ENCODE measurements at regions not wholly inside any gene's neighbourhood (a gene's known extent, or its start where the extent isn't known, plus 50 kb on each side); places are given as distances from the start of the nearest gene placed in this dataset.
"Not testable (repeated sequence)": the region's sequence is repeated elsewhere in the genome, so short reads cannot be mapped to it uniquely, and the experiment has no call there.

- not testable (repeated sequence) for H3K9me3 ChIP-seq (ENCODE audit: insufficient read depth, low read depth, low read length); H3K79me2 ChIP-seq (ENCODE audit: insufficient read depth, low read length); H3K36me3 ChIP-seq (ENCODE audit: insufficient read depth, low read length); H3K27me3 ChIP-seq (ENCODE audit: insufficient read depth, low read length); FAIRE-seq; H3K4me2 ChIP-seq (ENCODE audit: low read length); H3K36me3 Mint-ChIP-seq (ENCODE audit: low read depth, unreplicated experiment); H3K4me1 Mint-ChIP-seq (ENCODE audit: low read depth, unreplicated experiment); H3K27me3 Mint-ChIP-seq (ENCODE audit: low read depth, unreplicated experiment); H3K4me3 Mint-ChIP-seq (ENCODE audit: unreplicated experiment); H3K27ac Mint-ChIP-seq (ENCODE audit: unreplicated experiment); H3K4me3 ChIP-seq (ENCODE audit: insufficient read depth, low read depth, low read length); H4K20me1 ChIP-seq (ENCODE audit: insufficient read depth, low read length); H2AFZ ChIP-seq (ENCODE audit: low read depth, low read length); H3K9ac ChIP-seq (ENCODE audit: low read length); DNase-seq (ENCODE audit: low read depth); H3K9me3 Mint-ChIP-seq (ENCODE audit: unreplicated experiment); H3K27ac ChIP-seq (ENCODE audit: low read depth, low read length); H3K4me1 ChIP-seq (ENCODE audit: insufficient read depth, low read length)
Observed at GRCh38 chr9:38896404-38896803, 176.5 kb upstream of the FAM240B start.

GRCh38 chr9:38895227-38895626 lies 175.3 kb upstream of the FAM240B start:
- H3K27me3 Mint-ChIP-seq (ENCODE audit: low read depth, unreplicated experiment); H3K27ac Mint-ChIP-seq (ENCODE audit: unreplicated experiment); H3K4me3 Mint-ChIP-seq (ENCODE audit: unreplicated experiment); DNase-seq (ENCODE audit: low read depth); H3K9ac ChIP-seq (ENCODE audit: low read length); H3K27me3 ChIP-seq (ENCODE audit: insufficient read depth, low read length); H3K9me3 ChIP-seq (ENCODE audit: insufficient read depth, low read depth, low read length); H3K4me2 ChIP-seq (ENCODE audit: low read length); H4K20me1 ChIP-seq (ENCODE audit: insufficient read depth, low read length); H3K27ac ChIP-seq (ENCODE audit: low read depth, low read length); H3K79me2 ChIP-seq (ENCODE audit: insufficient read depth, low read length); H3K9me3 Mint-ChIP-seq (ENCODE audit: unreplicated experiment); H3K4me3 ChIP-seq (ENCODE audit: insufficient read depth, low read depth, low read length); H3K36me3 ChIP-seq (ENCODE audit: insufficient read depth, low read length); H3K36me3 Mint-ChIP-seq (ENCODE audit: low read depth, unreplicated experiment); H3K4me1 ChIP-seq (ENCODE audit: insufficient read depth, low read length); FAIRE-seq; H2AFZ ChIP-seq (ENCODE audit: low read depth, low read length); H3K4me1 Mint-ChIP-seq (ENCODE audit: low read depth, unreplicated experiment): not testable (repeated sequence)

GRCh38 chr9:38892539-38893232 lies 172.8 kb upstream of the FAM240B start:
- not testable (repeated sequence) for H3K4me1 Mint-ChIP-seq (ENCODE audit: low read depth, unreplicated experiment); H3K4me3 Mint-ChIP-seq (ENCODE audit: unreplicated experiment); H3K4me2 ChIP-seq (ENCODE audit: low read length); H3K9me3 ChIP-seq (ENCODE audit: insufficient read depth, low read depth, low read length); H3K36me3 ChIP-seq (ENCODE audit: insufficient read depth, low read length); H3K9ac ChIP-seq (ENCODE audit: low read length); FAIRE-seq; H3K9me3 Mint-ChIP-seq (ENCODE audit: unreplicated experiment); H3K27ac ChIP-seq (ENCODE audit: low read depth, low read length); H3K79me2 ChIP-seq (ENCODE audit: insufficient read depth, low read length); H2AFZ ChIP-seq (ENCODE audit: low read depth, low read length); H3K4me3 ChIP-seq (ENCODE audit: insufficient read depth, low read depth, low read length); H3K4me1 ChIP-seq (ENCODE audit: insufficient read depth, low read length); H3K27me3 Mint-ChIP-seq (ENCODE audit: low read depth, unreplicated experiment); H3K27me3 ChIP-seq (ENCODE audit: insufficient read depth, low read length); H3K27ac Mint-ChIP-seq (ENCODE audit: unreplicated experiment); DNase-seq (ENCODE audit: low read depth); H3K36me3 Mint-ChIP-seq (ENCODE audit: low read depth, unreplicated experiment); H4K20me1 ChIP-seq (ENCODE audit: insufficient read depth, low read length)

GRCh38 chr9:38886076-38886475 lies 166.1 kb upstream of the FAM240B start:
- H3K27me3 ChIP-seq (ENCODE audit: insufficient read depth, low read length); H3K9me3 ChIP-seq (ENCODE audit: insufficient read depth, low read depth, low read length); H3K4me1 ChIP-seq (ENCODE audit: insufficient read depth, low read length); H3K36me3 Mint-ChIP-seq (ENCODE audit: low read depth, unreplicated experiment); H3K36me3 ChIP-seq (ENCODE audit: insufficient read depth, low read length); H3K27me3 Mint-ChIP-seq (ENCODE audit: low read depth, unreplicated experiment); H3K9me3 Mint-ChIP-seq (ENCODE audit: unreplicated experiment); H3K79me2 ChIP-seq (ENCODE audit: insufficient read depth, low read length); H3K27ac ChIP-seq (ENCODE audit: low read depth, low read length); H2AFZ ChIP-seq (ENCODE audit: low read depth, low read length); FAIRE-seq; H4K20me1 ChIP-seq (ENCODE audit: insufficient read depth, low read length); H3K9ac ChIP-seq (ENCODE audit: low read length); DNase-seq (ENCODE audit: low read depth); H3K4me1 Mint-ChIP-seq (ENCODE audit: low read depth, unreplicated experiment); H3K4me3 ChIP-seq (ENCODE audit: insufficient read depth, low read depth, low read length); H3K4me2 ChIP-seq (ENCODE audit: low read length); H3K27ac Mint-ChIP-seq (ENCODE audit: unreplicated experiment); H3K4me3 Mint-ChIP-seq (ENCODE audit: unreplicated experiment): not testable (repeated sequence)

GRCh38 chr9:38875616-38876015 lies 155.7 kb upstream of the FAM240B start:
- not testable (repeated sequence) for H3K36me3 ChIP-seq (ENCODE audit: insufficient read depth, low read length); H3K27me3 ChIP-seq (ENCODE audit: insufficient read depth, low read length); H4K20me1 ChIP-seq (ENCODE audit: insufficient read depth, low read length); H3K27ac Mint-ChIP-seq (ENCODE audit: unreplicated experiment); H2AFZ ChIP-seq (ENCODE audit: low read depth, low read length); H3K27ac ChIP-seq (ENCODE audit: low read depth, low read length); H3K9me3 ChIP-seq (ENCODE audit: insufficient read depth, low read depth, low read length); H3K4me1 Mint-ChIP-seq (ENCODE audit: low read depth, unreplicated experiment); H3K27me3 Mint-ChIP-seq (ENCODE audit: low read depth, unreplicated experiment); H3K9me3 Mint-ChIP-seq (ENCODE audit: unreplicated experiment); H3K4me1 ChIP-seq (ENCODE audit: insufficient read depth, low read length); H3K9ac ChIP-seq (ENCODE audit: low read length); H3K36me3 Mint-ChIP-seq (ENCODE audit: low read depth, unreplicated experiment); H3K4me3 Mint-ChIP-seq (ENCODE audit: unreplicated experiment); H3K79me2 ChIP-seq (ENCODE audit: insufficient read depth, low read length); H3K4me3 ChIP-seq (ENCODE audit: insufficient read depth, low read depth, low read length); FAIRE-seq; H3K4me2 ChIP-seq (ENCODE audit: low read length); DNase-seq (ENCODE audit: low read depth)

GRCh38 chr9:38871282-38871940 lies 151.5 kb upstream of the FAM240B start:
- not testable (repeated sequence) for H3K27me3 ChIP-seq (ENCODE audit: insufficient read depth, low read length); H3K9me3 Mint-ChIP-seq (ENCODE audit: unreplicated experiment); H3K4me1 Mint-ChIP-seq (ENCODE audit: low read depth, unreplicated experiment); H3K4me3 Mint-ChIP-seq (ENCODE audit: unreplicated experiment); H4K20me1 ChIP-seq (ENCODE audit: insufficient read depth, low read length); FAIRE-seq; H3K9ac ChIP-seq (ENCODE audit: low read length); H3K4me2 ChIP-seq (ENCODE audit: low read length); H3K27me3 Mint-ChIP-seq (ENCODE audit: low read depth, unreplicated experiment); H3K27ac Mint-ChIP-seq (ENCODE audit: unreplicated experiment); DNase-seq (ENCODE audit: low read depth); H2AFZ ChIP-seq (ENCODE audit: low read depth, low read length); H3K36me3 Mint-ChIP-seq (ENCODE audit: low read depth, unreplicated experiment); H3K79me2 ChIP-seq (ENCODE audit: insufficient read depth, low read length); H3K4me3 ChIP-seq (ENCODE audit: insufficient read depth, low read depth, low read length); H3K9me3 ChIP-seq (ENCODE audit: insufficient read depth, low read depth, low read length); H3K4me1 ChIP-seq (ENCODE audit: insufficient read depth, low read length); H3K27ac ChIP-seq (ENCODE audit: low read depth, low read length); H3K36me3 ChIP-seq (ENCODE audit: insufficient read depth, low read length)
